T-helper 2 cell treated with Interferon-gamma antibody and Interleukin-4, amounts not matched to agents 5 μg/mL and 100 μg/mL, for 36 hours (primary cell): ENCODE measurements at regions not wholly inside any gene's neighbourhood (a gene's known extent, or its start where the extent isn't known, plus 50 kb on each side); places are given as distances from the start of the nearest gene placed in this dataset.

Source experiments
- DNase-seq: peaks from one replicate; pipeline ENCODE4 v3.0.0; 2021; ENCODE audit warnings: low spot score
- H3K27ac Mint-ChIP-seq: one replicate; pipeline ENCODE4 v1.8.0; 2021; ENCODE audit warnings: mild to moderate bottlenecking, mixed read lengths
- H3K27me3 Mint-ChIP-seq: one replicate; pipeline ENCODE4 v1.8.0; 2021; ENCODE audit warnings: low read depth, mixed read lengths
- H3K36me3 Mint-ChIP-seq: one replicate; pipeline ENCODE4 v1.8.0; 2021; ENCODE audit warnings: low read depth, mixed read lengths
- H3K4me1 Mint-ChIP-seq: one replicate; pipeline ENCODE4 v1.8.0; 2021; ENCODE audit warnings: low read depth, mixed read lengths
- H3K4me3 Mint-ChIP-seq: one replicate; pipeline ENCODE4 v1.8.0; 2022; ENCODE audit warnings: mild to moderate bottlenecking, moderate library complexity, mixed read lengths
- H3K9me3 Mint-ChIP-seq: one replicate; pipeline ENCODE4 v1.8.0; 2021; ENCODE audit warnings: mixed read lengths

- H3K36me3 Mint-ChIP-seq = no peaks in the 10 kb centered on the region
- H3K4me1 Mint-ChIP-seq = no peaks in the 10 kb centered on the region
- H3K27ac Mint-ChIP-seq = no peak overlapping the region
- no peaks in the 10 kb centered on the region for H3K9me3 Mint-ChIP-seq
- no peak for DNase-seq
- no peak overlapping the region for H3K4me3 Mint-ChIP-seq
- no peaks in the 10 kb centered on the region for H3K27me3 Mint-ChIP-seq
These were observed 236.9 kb downstream of the TBXT start for GRCh38 chr6:165930668-165931214.

- Mint-ChIP-seq H3K4me1 (no peaks in the 10 kb centered on the region), H3K27me3 (no peaks in the 10 kb centered on the region), H3K36me3 (no peaks in the 10 kb centered on the region), H3K27ac (no peak overlapping the region), H3K9me3 (no peaks in the 10 kb centered on the region), H3K4me3 (no peak overlapping the region)
- no peak for DNase-seq
These were observed 238.0 kb downstream of the TBXT start for GRCh38 chr6:165929607-165930006.

- no peaks in the 10 kb centered on the region for H3K27me3 Mint-ChIP-seq
- no peak overlapping the region for H3K27ac Mint-ChIP-seq
These were observed 241.3 kb downstream of the TBXT start for GRCh38 chr6:165926378-165926777.

GRCh38 chr6:165925474-165926156, 242.0 kb downstream of the TBXT start:
- Mint-ChIP-seq H3K36me3 (no peaks in the 10 kb centered on the region), H3K4me3 (no peak overlapping the region), H3K4me1 (no peaks in the 10 kb centered on the region), H3K27ac (no peak overlapping the region), H3K9me3 (no peaks in the 10 kb centered on the region), H3K27me3 (no peaks in the 10 kb centered on the region)
- no peak for DNase-seq

More at GRCh38 chr6:165926378-165926777, 241.3 kb downstream of the TBXT start:
- no peak for DNase-seq
- Mint-ChIP-seq H3K36me3 (no peaks in the 10 kb centered on the region), H3K4me3 (no peak overlapping the region), H3K4me1 (no peaks in the 10 kb centered on the region), H3K9me3 (no peaks in the 10 kb centered on the region)

GRCh38 chr6:165922309-165922794, 245.3 kb downstream of the TBXT start:
- no peak overlapping the region for H3K27ac Mint-ChIP-seq
- no peaks in the 10 kb centered on the region for H3K27me3 Mint-ChIP-seq
- no peak overlapping the region for H3K4me3 Mint-ChIP-seq
- H3K9me3 Mint-ChIP-seq = no peaks in the 10 kb centered on the region
- no peak for DNase-seq
- no peaks in the 10 kb centered on the region for H3K36me3 Mint-ChIP-seq
- no peaks in the 10 kb centered on the region for H3K4me1 Mint-ChIP-seq

- DNase-seq = no peak
- no peak overlapping the region for H3K4me3 Mint-ChIP-seq
- H3K36me3 Mint-ChIP-seq = no peaks in the 10 kb centered on the region
- H3K9me3 Mint-ChIP-seq = no peaks in the 10 kb centered on the region
- H3K4me1 Mint-ChIP-seq = no peaks in the 10 kb centered on the region
- no peaks in the 10 kb centered on the region for H3K27me3 Mint-ChIP-seq
- no peak overlapping the region for H3K27ac Mint-ChIP-seq
These were observed 246.6 kb downstream of the TBXT start for GRCh38 chr6:165920896-165921671.

- Mint-ChIP-seq H3K36me3 (no peaks in the 10 kb centered on the region), H3K4me3 (no peak overlapping the region), H3K27ac (no peak overlapping the region), H3K4me1 (no peaks in the 10 kb centered on the region), H3K27me3 (no peaks in the 10 kb centered on the region), H3K9me3 (no peaks in the 10 kb centered on the region)
- DNase-seq = no peak
These were observed 250.1 kb downstream of the TBXT start for GRCh38 chr6:165917576-165917975.

- no peaks in the 10 kb centered on the region for H3K27me3 Mint-ChIP-seq
- no peak overlapping the region for H3K4me3 Mint-ChIP-seq
- no peaks in the 10 kb centered on the region for H3K4me1 Mint-ChIP-seq
- DNase-seq = no peak
- no peaks in the 10 kb centered on the region for H3K36me3 Mint-ChIP-seq
- H3K27ac Mint-ChIP-seq = no peak overlapping the region
- H3K9me3 Mint-ChIP-seq = no peaks in the 10 kb centered on the region
These were observed 252.2 kb upstream of the PDE10A start for GRCh38 chr6:165915022-165915770.

- no peak overlapping the region for H3K27ac Mint-ChIP-seq
- DNase-seq = no peak
- H3K4me1 Mint-ChIP-seq = no peaks in the 10 kb centered on the region
- H3K4me3 Mint-ChIP-seq = no peak overlapping the region
- H3K36me3 Mint-ChIP-seq = no peaks in the 10 kb centered on the region
- H3K27me3 Mint-ChIP-seq = no peaks in the 10 kb centered on the region
- H3K9me3 Mint-ChIP-seq = no peaks in the 10 kb centered on the region
These were observed 250.9 kb upstream of the PDE10A start for GRCh38 chr6:165913676-165914570.

- H3K36me3 Mint-ChIP-seq = no peaks in the 10 kb centered on the region
- H3K4me3 Mint-ChIP-seq = no peak overlapping the region
- no peaks in the 10 kb centered on the region for H3K27me3 Mint-ChIP-seq
- no peaks in the 10 kb centered on the region for H3K4me1 Mint-ChIP-seq
- H3K27ac Mint-ChIP-seq = no peak overlapping the region
- peaks cover 4% of the 10 kb centered on the region for H3K9me3 Mint-ChIP-seq
- DNase-seq = no peak
These were observed 247.3 kb upstream of the PDE10A start for GRCh38 chr6:165910184-165910966.

- H3K4me3 Mint-ChIP-seq = no peak overlapping the region
- H3K4me1 Mint-ChIP-seq = no peaks in the 10 kb centered on the region
- H3K36me3 Mint-ChIP-seq = no peaks in the 10 kb centered on the region
- no peaks in the 10 kb centered on the region for H3K27me3 Mint-ChIP-seq
- peaks cover 4% of the 10 kb centered on the region for H3K9me3 Mint-ChIP-seq
- no peak overlapping the region for H3K27ac Mint-ChIP-seq
- no peak for DNase-seq
These were observed 243.7 kb upstream of the PDE10A start for GRCh38 chr6:165906736-165907135.

GRCh38 chr6:165905744-165906143, 242.7 kb upstream of the PDE10A start:
- Mint-ChIP-seq H3K27me3 (no peaks in the 10 kb centered on the region), H3K36me3 (no peaks in the 10 kb centered on the region), H3K27ac (no peak overlapping the region), H3K9me3 (peaks cover 4% of the 10 kb centered on the region), H3K4me3 (no peak overlapping the region), H3K4me1 (no peaks in the 10 kb centered on the region)
- no peak for DNase-seq
